NCI-H2227 (cell line): ENCODE measurements at regions not wholly inside any gene's neighbourhood (a gene's known extent, or its start where the extent isn't known, plus 50 kb on each side); places are given as distances from the start of the nearest gene placed in this dataset.

Experiments
- DNase-seq: peaks from one replicate; lab custom pipeline; 2025; ENCODE audit not compliant: unreplicated experiment; lab: John Stamatoyannopoulos, UW

- DNase-seq: no peak
Measured at GRCh38 chr2:118349365-118349764, 261.1 kb downstream of the INSIG2 start.

GRCh38 chr2:118348380-118349034 is 260.2 kb downstream of the INSIG2 start:
- DNase-seq: no peak

- no peak for DNase-seq
Measured at GRCh38 chr2:118345465-118345864, 257.2 kb downstream of the INSIG2 start.

GRCh38 chr2:118340103-118340502 is 251.8 kb downstream of the INSIG2 start:
- DNase-seq: no peak

- no peak for DNase-seq
Measured at GRCh38 chr2:118339386-118339785, 251.1 kb downstream of the INSIG2 start.

GRCh38 chr2:118333664-118334063 is 245.4 kb downstream of the INSIG2 start:
- DNase-seq: no peak

GRCh38 chr2:118325321-118325955 is 237.2 kb downstream of the INSIG2 start:
- DNase-seq: no peak

- DNase-seq: no peak
Measured at GRCh38 chr2:118322406-118322805, 234.1 kb downstream of the INSIG2 start.

GRCh38 chr2:118321432-118322105 is 233.3 kb downstream of the INSIG2 start:
- DNase-seq: no peak

GRCh38 chr2:118320658-118321057 is 232.4 kb downstream of the INSIG2 start:
- DNase-seq: no peak

GRCh38 chr2:118320196-118320595 is 231.9 kb downstream of the INSIG2 start:
- DNase-seq: no peak

- DNase-seq: no peak
Measured at GRCh38 chr2:118319271-118319684, 231.0 kb downstream of the INSIG2 start.

- DNase-seq: no peak
Measured at GRCh38 chr2:118315606-118316005, 227.3 kb downstream of the INSIG2 start.

- DNase-seq: no peak
Measured at GRCh38 chr2:118312969-118313756, 224.9 kb downstream of the INSIG2 start.

GRCh38 chr2:118310681-118311429 is 222.6 kb downstream of the INSIG2 start:
- no peak for DNase-seq

- DNase-seq: peak; percentile 75
Measured at GRCh38 chr2:118309946-118310680, 221.8 kb downstream of the INSIG2 start.

- peak; percentile 56 for DNase-seq
Measured at GRCh38 chr2:118309257-118309945, 221.1 kb downstream of the INSIG2 start.

- DNase-seq: no peak
Measured at GRCh38 chr2:118307864-118308263, 219.6 kb downstream of the INSIG2 start.

- DNase-seq: no peak
Measured at GRCh38 chr2:118301248-118301647, 213.0 kb downstream of the INSIG2 start.
